Right lobe of liver (tissue), 4 donors: ENCODE measurements at regions not wholly inside any gene's neighbourhood (a gene's known extent, or its start where the extent isn't known, plus 50 kb on each side); places are given as distances from the start of the nearest gene placed in this dataset.

Source experiments
- POLR2A ChIP-seq: fragments of 450-650 bp; IDR thresholded peaks from one replicate; pipeline ENCODE4 v1.6.1; 2017; ENCODE audit warnings: antibody characterized with exemption, mild to moderate bottlenecking
- TF ChIP-seq, protein P1 (sequence below), 4 donors: fragments of 200-600 bp in 3 of 4; fragments of 450-650 bp in 1 of 4; IDR thresholded peaks; one replicate each; pipeline versions ENCODE4 v1.5.1 to v1.8.0; 2016 to 2022; ENCODE audit warnings: antibody characterized with exemption in 4 of 4, mild to moderate bottlenecking in 2 of 4
- donor health status: DM: no; HTN: no; CAD: no.
- donor health status: DM: no; HTN: no; CAD: no.
- donor health status: DM: no; HTN: yes; CAD: no.

DNA sequence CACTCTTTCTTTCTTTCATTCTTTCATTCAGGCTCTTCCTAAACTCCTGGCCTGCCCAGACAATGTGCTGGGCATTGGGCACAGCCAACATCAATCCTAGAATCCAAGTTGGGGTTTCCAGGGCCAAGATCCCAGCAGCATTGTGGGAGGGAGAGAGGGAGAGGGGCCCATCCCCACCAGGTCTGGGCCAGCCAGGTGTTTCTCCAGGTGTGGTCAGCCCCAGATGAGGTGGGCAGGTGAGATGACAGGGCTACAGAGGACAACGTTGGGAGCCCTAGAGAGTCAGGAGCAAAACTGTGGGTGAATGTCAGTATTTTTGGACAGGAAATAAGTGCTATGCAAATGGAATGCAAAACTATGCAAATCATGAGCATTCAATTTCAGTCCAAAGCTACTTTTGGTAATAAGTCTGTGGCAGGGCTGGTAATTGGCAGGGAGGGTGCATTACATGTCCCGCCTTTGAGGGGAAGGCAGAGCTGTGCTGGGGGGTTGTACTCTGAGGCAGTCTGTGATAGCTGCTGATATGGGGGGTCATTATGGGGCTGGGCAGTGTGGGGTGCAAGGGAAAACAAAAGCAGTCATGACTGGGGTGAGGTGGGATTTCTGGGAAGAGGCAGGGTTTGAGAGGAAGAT lies 139.9 kb upstream of the IGSF21 start:
- TF ChIP-seq, protein P1, sequence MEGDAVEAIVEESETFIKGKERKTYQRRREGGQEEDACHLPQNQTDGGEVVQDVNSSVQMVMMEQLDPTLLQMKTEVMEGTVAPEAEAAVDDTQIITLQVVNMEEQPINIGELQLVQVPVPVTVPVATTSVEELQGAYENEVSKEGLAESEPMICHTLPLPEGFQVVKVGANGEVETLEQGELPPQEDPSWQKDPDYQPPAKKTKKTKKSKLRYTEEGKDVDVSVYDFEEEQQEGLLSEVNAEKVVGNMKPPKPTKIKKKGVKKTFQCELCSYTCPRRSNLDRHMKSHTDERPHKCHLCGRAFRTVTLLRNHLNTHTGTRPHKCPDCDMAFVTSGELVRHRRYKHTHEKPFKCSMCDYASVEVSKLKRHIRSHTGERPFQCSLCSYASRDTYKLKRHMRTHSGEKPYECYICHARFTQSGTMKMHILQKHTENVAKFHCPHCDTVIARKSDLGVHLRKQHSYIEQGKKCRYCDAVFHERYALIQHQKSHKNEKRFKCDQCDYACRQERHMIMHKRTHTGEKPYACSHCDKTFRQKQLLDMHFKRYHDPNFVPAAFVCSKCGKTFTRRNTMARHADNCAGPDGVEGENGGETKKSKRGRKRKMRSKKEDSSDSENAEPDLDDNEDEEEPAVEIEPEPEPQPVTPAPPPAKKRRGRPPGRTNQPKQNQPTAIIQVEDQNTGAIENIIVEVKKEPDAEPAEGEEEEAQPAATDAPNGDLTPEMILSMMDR (IDR thresholded peaks at IDR 0.05) = no peak
- no peak for TF ChIP-seq POLR2A
